ENCODE measurements at regions not wholly inside any gene's neighbourhood (a gene's known extent, or its start where the extent isn't known, plus 50 kb on each side); places are given as distances from the start of the nearest gene placed in this dataset.

DNA sequence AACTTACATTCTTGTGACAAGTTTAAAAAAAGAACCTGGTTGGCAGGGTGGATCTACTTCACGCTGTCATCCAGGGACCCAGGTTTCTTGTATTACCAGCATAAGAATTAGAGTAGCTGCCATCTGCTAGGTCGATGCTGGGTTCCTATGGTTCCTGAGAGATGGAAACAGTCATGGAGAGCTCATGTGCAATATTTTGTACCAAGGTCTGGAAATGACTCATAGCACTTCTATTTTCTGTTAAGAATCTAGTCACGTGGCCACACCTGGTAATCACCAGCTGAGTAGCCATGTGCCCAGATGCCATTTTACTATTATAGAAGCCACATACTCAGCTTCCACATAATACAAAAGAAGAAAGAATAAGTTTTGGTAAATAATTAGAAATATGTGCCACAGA lies 171.3 kb downstream of the CD83 start:
- TF ChIP-seq GATA3 (IDR thresholded peaks at IDR 0.05; ENCODE audit: low read depth, low read length) (no peak), GATA2 (IDR thresholded peaks at IDR 0.05; ENCODE audit: low read depth, low read length) (no peak)
